ENCODE measurements at regions not wholly inside any gene's neighbourhood (a gene's known extent, or its start where the extent isn't known, plus 50 kb on each side); places are given as distances from the start of the nearest gene placed in this dataset.

DNA sequence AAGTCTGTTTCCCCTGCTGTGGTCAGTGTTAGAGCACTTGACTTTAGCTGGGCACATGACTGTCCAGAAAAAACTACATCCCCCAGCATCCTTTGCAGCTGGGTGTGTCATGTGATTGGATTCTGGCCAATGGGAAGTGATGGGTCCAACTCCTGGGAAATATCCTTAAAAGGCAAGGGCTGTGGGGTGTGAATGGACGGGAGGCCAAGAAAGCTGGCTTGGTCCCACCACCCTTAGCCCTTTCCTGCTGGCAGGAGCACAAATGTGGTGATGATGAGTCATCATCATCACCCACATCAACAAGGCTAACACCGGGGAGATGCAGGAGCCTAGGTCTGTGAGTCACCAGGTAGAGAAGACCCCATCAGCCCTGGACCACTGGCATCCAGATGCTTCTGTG is 341.7 kb downstream of the C16orf95 start:
- TF ChIP-seq, protein P1, sequence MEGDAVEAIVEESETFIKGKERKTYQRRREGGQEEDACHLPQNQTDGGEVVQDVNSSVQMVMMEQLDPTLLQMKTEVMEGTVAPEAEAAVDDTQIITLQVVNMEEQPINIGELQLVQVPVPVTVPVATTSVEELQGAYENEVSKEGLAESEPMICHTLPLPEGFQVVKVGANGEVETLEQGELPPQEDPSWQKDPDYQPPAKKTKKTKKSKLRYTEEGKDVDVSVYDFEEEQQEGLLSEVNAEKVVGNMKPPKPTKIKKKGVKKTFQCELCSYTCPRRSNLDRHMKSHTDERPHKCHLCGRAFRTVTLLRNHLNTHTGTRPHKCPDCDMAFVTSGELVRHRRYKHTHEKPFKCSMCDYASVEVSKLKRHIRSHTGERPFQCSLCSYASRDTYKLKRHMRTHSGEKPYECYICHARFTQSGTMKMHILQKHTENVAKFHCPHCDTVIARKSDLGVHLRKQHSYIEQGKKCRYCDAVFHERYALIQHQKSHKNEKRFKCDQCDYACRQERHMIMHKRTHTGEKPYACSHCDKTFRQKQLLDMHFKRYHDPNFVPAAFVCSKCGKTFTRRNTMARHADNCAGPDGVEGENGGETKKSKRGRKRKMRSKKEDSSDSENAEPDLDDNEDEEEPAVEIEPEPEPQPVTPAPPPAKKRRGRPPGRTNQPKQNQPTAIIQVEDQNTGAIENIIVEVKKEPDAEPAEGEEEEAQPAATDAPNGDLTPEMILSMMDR (IDR thresholded peaks at IDR 0.05; ENCODE audit: low read depth, low read length, missing input control), result no peak
- TF ChIP-seq SP1 (IDR thresholded peaks at IDR 0.05), result no peak
- TF ChIP-seq, protein P2, sequence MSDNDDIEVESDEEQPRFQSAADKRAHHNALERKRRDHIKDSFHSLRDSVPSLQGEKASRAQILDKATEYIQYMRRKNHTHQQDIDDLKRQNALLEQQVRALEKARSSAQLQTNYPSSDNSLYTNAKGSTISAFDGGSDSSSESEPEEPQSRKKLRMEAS (IDR thresholded peaks at IDR 0.05), result no peak
- TF ChIP-seq, protein P3, sequence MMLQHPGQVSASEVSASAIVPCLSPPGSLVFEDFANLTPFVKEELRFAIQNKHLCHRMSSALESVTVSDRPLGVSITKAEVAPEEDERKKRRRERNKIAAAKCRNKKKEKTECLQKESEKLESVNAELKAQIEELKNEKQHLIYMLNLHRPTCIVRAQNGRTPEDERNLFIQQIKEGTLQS (IDR thresholded peaks at IDR 0.05), result no peak
- TF ChIP-seq, protein P4, sequence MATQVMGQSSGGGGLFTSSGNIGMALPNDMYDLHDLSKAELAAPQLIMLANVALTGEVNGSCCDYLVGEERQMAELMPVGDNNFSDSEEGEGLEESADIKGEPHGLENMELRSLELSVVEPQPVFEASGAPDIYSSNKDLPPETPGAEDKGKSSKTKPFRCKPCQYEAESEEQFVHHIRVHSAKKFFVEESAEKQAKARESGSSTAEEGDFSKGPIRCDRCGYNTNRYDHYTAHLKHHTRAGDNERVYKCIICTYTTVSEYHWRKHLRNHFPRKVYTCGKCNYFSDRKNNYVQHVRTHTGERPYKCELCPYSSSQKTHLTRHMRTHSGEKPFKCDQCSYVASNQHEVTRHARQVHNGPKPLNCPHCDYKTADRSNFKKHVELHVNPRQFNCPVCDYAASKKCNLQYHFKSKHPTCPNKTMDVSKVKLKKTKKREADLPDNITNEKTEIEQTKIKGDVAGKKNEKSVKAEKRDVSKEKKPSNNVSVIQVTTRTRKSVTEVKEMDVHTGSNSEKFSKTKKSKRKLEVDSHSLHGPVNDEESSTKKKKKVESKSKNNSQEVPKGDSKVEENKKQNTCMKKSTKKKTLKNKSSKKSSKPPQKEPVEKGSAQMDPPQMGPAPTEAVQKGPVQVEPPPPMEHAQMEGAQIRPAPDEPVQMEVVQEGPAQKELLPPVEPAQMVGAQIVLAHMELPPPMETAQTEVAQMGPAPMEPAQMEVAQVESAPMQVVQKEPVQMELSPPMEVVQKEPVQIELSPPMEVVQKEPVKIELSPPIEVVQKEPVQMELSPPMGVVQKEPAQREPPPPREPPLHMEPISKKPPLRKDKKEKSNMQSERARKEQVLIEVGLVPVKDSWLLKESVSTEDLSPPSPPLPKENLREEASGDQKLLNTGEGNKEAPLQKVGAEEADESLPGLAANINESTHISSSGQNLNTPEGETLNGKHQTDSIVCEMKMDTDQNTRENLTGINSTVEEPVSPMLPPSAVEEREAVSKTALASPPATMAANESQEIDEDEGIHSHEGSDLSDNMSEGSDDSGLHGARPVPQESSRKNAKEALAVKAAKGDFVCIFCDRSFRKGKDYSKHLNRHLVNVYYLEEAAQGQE (IDR thresholded peaks at IDR 0.05), result no peak
- peak in 1 of 2 donors; percentile 35 for TF ChIP-seq JUND (IDR thresholded peaks at IDR 0.05)
- no peak for TF ChIP-seq HNF4G (IDR thresholded peaks at IDR 0.05)
- TF ChIP-seq NR2F2 (IDR thresholded peaks at IDR 0.05), result no peak
- TF ChIP-seq, protein P5, sequence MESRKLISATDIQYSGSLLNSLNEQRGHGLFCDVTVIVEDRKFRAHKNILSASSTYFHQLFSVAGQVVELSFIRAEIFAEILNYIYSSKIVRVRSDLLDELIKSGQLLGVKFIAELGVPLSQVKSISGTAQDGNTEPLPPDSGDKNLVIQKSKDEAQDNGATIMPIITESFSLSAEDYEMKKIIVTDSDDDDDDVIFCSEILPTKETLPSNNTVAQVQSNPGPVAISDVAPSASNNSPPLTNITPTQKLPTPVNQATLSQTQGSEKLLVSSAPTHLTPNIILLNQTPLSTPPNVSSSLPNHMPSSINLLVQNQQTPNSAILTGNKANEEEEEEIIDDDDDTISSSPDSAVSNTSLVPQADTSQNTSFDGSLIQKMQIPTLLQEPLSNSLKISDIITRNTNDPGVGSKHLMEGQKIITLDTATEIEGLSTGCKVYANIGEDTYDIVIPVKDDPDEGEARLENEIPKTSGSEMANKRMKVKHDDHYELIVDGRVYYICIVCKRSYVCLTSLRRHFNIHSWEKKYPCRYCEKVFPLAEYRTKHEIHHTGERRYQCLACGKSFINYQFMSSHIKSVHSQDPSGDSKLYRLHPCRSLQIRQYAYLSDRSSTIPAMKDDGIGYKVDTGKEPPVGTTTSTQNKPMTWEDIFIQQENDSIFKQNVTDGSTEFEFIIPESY (IDR thresholded peaks at IDR 0.05), result no peak
- no peak for TF ChIP-seq FOXA1 (IDR thresholded peaks at IDR 0.05)

All from liver (tissue), 3 donors.